Astrocyte (in vitro differentiated cells and primary cell): ENCODE measurements at regions not wholly inside any gene's neighbourhood (a gene's known extent, or its start where the extent isn't known, plus 50 kb on each side); places are given as distances from the start of the nearest gene placed in this dataset.

Experiments
- EZH2 ChIP-seq: IDR thresholded peaks from 2 replicates; pipeline ENCODE4 v1.6.1; 2012; ENCODE audit warnings: mild to moderate bottlenecking, low read length, inconsistent platforms; ENCODE audit not compliant: insufficient read depth
- TF ChIP-seq, protein P1 (sequence below): IDR thresholded peaks from 2 replicates; pipeline ENCODE4 v1.5.1; 2011; ENCODE audit warnings: low read depth, mild to moderate bottlenecking, inconsistent platforms, low read length, moderate library complexity; ENCODE audit not compliant: insufficient read depth

DNA sequence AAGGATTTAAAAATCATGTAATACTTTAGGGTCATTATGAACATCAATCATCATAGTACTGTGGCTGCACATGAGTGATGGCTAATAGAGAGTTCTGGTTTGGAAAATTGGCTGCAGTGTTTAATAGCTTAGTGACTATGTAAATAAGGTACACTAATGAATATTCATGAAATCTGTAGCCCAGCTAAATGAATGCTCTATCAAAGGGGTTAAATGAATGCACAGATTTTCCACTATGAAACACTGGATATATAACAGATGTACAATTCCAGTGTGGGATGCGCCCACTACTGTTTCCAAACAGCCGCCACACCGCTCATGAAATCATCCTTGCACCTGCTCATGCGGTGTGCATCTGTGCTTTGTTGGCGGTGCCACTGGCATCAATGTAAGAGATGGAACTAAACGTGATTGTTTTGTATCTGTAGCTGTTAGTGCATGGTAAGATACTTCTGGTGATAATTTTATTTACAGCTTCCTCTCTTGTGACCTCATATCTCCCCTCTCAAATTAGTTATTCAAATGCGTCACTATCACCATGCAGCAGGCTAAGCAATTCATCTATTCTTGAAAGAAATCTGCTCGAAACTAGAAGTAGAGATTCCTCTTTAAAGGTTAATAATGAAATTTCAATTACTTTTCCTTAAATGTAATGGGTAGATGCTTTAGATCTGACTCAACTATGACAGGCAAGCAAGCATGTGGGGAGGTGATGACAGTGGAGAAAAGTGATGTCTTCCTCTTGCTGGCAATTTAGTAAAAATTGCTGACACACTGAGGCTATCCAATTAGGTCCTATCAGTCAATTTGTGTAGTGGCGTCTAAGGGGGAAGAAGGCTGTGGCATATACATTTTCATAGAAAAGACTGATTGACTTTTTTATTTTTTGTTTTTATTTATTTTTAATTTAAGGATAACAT is 433.6 kb downstream of the AEBP2 start:
- TF ChIP-seq, protein P1, sequence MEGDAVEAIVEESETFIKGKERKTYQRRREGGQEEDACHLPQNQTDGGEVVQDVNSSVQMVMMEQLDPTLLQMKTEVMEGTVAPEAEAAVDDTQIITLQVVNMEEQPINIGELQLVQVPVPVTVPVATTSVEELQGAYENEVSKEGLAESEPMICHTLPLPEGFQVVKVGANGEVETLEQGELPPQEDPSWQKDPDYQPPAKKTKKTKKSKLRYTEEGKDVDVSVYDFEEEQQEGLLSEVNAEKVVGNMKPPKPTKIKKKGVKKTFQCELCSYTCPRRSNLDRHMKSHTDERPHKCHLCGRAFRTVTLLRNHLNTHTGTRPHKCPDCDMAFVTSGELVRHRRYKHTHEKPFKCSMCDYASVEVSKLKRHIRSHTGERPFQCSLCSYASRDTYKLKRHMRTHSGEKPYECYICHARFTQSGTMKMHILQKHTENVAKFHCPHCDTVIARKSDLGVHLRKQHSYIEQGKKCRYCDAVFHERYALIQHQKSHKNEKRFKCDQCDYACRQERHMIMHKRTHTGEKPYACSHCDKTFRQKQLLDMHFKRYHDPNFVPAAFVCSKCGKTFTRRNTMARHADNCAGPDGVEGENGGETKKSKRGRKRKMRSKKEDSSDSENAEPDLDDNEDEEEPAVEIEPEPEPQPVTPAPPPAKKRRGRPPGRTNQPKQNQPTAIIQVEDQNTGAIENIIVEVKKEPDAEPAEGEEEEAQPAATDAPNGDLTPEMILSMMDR = no peak
- TF ChIP-seq EZH2 = no peak
